ENCODE measurements at regions not wholly inside any gene's neighbourhood (a gene's known extent, or its start where the extent isn't known, plus 50 kb on each side); places are given as distances from the start of the nearest gene placed in this dataset.

DNA sequence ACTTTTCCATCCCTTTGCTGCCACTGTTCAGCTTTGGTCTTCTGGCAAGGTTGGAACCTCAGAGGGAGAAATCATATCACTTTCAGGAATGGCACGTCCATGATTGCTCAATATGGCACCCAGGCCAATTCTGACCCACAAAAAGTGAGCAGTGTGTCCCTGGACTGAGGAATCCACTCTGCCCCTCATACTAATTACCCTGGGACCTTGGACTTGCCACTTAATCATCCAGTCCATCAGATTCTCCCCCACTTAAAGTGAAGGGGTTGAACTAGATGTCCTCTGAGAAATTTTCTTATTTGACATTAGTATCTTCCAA lies 449.3 kb upstream of the CITED2 start:
- no peaks in the 10 kb centered on the region for H3K36me3 ChIP-seq
- H3K27me3 ChIP-seq: no peaks in the 10 kb centered on the region
- H3K4me1 ChIP-seq: peaks cover 0 to 7% of the 10 kb centered on the region in 2 donors
- TF ChIP-seq CTCF (IDR thresholded peaks at IDR 0.05): no peak
- H3K9me3 ChIP-seq: no peaks in the 10 kb centered on the region
- no peak overlapping the region for H3K4me3 ChIP-seq
- H3K27ac ChIP-seq: no peak overlapping the region
- DNase-seq (ENCODE audit: low spot score): no peak

- H3K9me3 ChIP-seq: no peaks in the 10 kb centered on the region
- DNase-seq (ENCODE audit: low spot score): no peak
- H3K4me3 ChIP-seq: no peak overlapping the region
- H3K36me3 ChIP-seq: no peaks in the 10 kb centered on the region
- TF ChIP-seq CTCF (IDR thresholded peaks at IDR 0.05): no peak
- H3K27me3 ChIP-seq: no peaks in the 10 kb centered on the region
- no peak overlapping the region for H3K27ac ChIP-seq
- peaks cover 0 to 7% of the 10 kb centered on the region in 2 donors for H3K4me1 ChIP-seq
These were observed 448.8 kb upstream of the CITED2 start for GRCh38 chr6:139823099-139823807.

GRCh38 chr6:139821676-139822223 lies 447.3 kb upstream of the CITED2 start:
- H3K4me1 ChIP-seq: peaks cover 0 to 7% of the 10 kb centered on the region in 2 donors
- no peaks in the 10 kb centered on the region for H3K36me3 ChIP-seq
- H3K27ac ChIP-seq: no peak overlapping the region
- H3K4me3 ChIP-seq: no peak overlapping the region
- no peaks in the 10 kb centered on the region for H3K9me3 ChIP-seq
- TF ChIP-seq CTCF (IDR thresholded peaks at IDR 0.05): no peak
- DNase-seq (ENCODE audit: low spot score): no peak
- no peaks in the 10 kb centered on the region for H3K27me3 ChIP-seq

GRCh38 chr6:139820210-139820609 lies 445.8 kb upstream of the CITED2 start:
- Histone ChIP-seq H3K36me3 (no peaks in the 10 kb centered on the region), H3K9me3 (no peaks in the 10 kb centered on the region), H3K4me1 (peaks cover 0 to 7% of the 10 kb centered on the region in 2 donors), H3K27ac (no peak overlapping the region), H3K27me3 (no peaks in the 10 kb centered on the region), H3K4me3 (no peak overlapping the region)
- no peak for TF ChIP-seq CTCF (IDR thresholded peaks at IDR 0.05)
- no peak for DNase-seq (ENCODE audit: low spot score)

DNA sequence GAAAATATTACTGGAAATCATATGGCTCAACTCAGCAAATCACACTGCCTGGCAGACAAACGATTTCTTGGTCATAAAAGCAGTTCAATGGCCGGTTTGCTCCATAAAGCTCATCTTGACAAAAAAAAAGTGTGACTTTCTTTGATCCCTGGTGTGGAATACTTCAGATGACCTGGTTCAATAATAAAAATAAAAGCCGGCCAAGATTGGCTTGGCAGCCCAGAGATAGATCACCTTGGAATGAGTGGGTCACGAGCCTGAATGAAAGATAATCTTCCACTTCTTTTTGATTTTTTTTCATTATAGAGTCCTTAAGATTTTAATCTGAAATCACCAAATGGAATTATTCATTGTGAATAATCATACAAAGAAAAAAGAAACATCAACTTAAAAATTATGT lies 445.3 kb upstream of the CITED2 start:
- no peak for TF ChIP-seq CTCF (IDR thresholded peaks at IDR 0.05)
- no peak overlapping the region for H3K27ac ChIP-seq

DNA sequence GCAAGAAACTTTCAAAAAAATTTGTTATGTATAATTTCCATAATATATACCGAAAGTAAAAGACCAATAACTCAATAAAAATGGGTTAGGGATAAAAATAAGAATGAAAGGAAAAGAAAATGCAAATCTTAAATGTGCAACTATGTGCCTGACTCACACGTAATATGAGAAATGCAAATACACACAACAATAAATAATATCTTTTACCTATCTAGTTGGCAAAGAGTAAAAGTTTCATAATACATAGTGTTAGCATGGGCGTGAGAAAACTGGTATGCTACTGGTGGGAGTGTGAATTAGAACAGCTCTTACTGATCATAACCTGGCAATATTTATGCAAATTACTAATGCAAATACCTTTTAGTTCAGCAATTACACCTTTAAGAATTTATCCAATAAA lies 438.5 kb upstream of the CITED2 start:
- Histone ChIP-seq H3K36me3 (no peaks in the 10 kb centered on the region), H3K27me3 (no peaks in the 10 kb centered on the region), H3K27ac (no peak overlapping the region), H3K9me3 (no peaks in the 10 kb centered on the region), H3K4me1 (no peaks in the 10 kb centered on the region), H3K4me3 (no peak overlapping the region)
- no peak for DNase-seq (ENCODE audit: low spot score)
- TF ChIP-seq CTCF (IDR thresholded peaks at IDR 0.05): no peak

More for the DNA sequence above, 445.3 kb upstream of the CITED2 start:
- DNase-seq (ENCODE audit: low spot score): no peak
- no peaks in the 10 kb centered on the region for H3K9me3 ChIP-seq
- no peak overlapping the region for H3K4me3 ChIP-seq
- H3K27me3 ChIP-seq: no peaks in the 10 kb centered on the region
- peaks cover 0 to 7% of the 10 kb centered on the region in 2 donors for H3K4me1 ChIP-seq
- H3K36me3 ChIP-seq: no peaks in the 10 kb centered on the region

All from right atrium auricular region (tissue), 2 donors.